Peyer's patch (tissue), 4 donors: ENCODE measurements at regions not wholly inside any gene's neighbourhood (a gene's known extent, or its start where the extent isn't known, plus 50 kb on each side); places are given as distances from the start of the nearest gene placed in this dataset.

ENCODE experiments used
- DNase-seq, 3 donors: peaks; one replicate each; pipeline ENCODE4 v3.0.0-alpha.2; 2017 to 2019
- H3K27ac ChIP-seq, 4 donors: fragments of 200-600 bp; sonication (generic); one replicate each; pipeline ENCODE4 v1.5.1; 2016 to 2019
- H3K27me3 ChIP-seq, 2 donors: fragments of 200-600 bp; sonication (generic); one replicate each; pipeline ENCODE4 v1.5.1; 2019
- H3K36me3 ChIP-seq, 3 donors: fragments of 200-600 bp; sonication (generic); one replicate each; pipeline ENCODE4 v1.5.1; 2016 to 2019
- H3K4me1 ChIP-seq, 4 donors: fragments of 200-600 bp; sonication (generic); one replicate each; pipeline ENCODE4 v1.5.1; 2016 to 2019
- H3K4me3 ChIP-seq, 4 donors: fragments of 200-600 bp; sonication (generic); 1 replicate in 3 of 4; 2 replicates in 1 of 4; pipeline ENCODE4 v1.5.1; 2016 to 2019; ENCODE audit warnings: mild to moderate bottlenecking in 1 of 4
- H3K9me3 ChIP-seq, 4 donors: fragments of 200-600 bp; sonication (generic); one replicate each; pipeline ENCODE4 v1.5.1; 2016 to 2019; ENCODE audit warnings: mild to moderate bottlenecking in 1 of 4
- CTCF ChIP-seq, 6 experiments: fragments of 450-650 bp in 4 of 6; fragments of 200-600 bp in 2 of 6; sonication (generic) in 1 of 6; IDR thresholded peaks; one replicate each; pipeline ENCODE4 v1.5.1; 2017 to 2019; ENCODE audit warnings: antibody characterized with exemption in 6 of 6, mild to moderate bottlenecking in 3 of 6, moderate library complexity in 1 of 6
- POLR2A ChIP-seq, 2 donors: fragments of 450-650 bp; IDR thresholded peaks; one replicate each; pipeline ENCODE4 v1.5.1; 2017; ENCODE audit warnings: antibody characterized with exemption in 2 of 2, mild to moderate bottlenecking in 2 of 2, moderate library complexity in 2 of 2

- no peak overlapping the region for H3K4me3 ChIP-seq
- TF ChIP-seq CTCF (IDR thresholded peaks at IDR 0.05) = no peak
- no peaks in the 10 kb centered on the region for H3K36me3 ChIP-seq
- no peaks in the 10 kb centered on the region for H3K9me3 ChIP-seq
- no peak overlapping the region for H3K27ac ChIP-seq
- DNase-seq = no peak
- H3K4me1 ChIP-seq = no peaks in the 10 kb centered on the region
- no peaks in the 10 kb centered on the region for H3K27me3 ChIP-seq
These were observed 105.0 kb upstream of the ZNF184 start for GRCh38 chr6:27577922-27578321.

- Histone ChIP-seq H3K4me1 (no peaks in the 10 kb centered on the region), H3K36me3 (no peaks in the 10 kb centered on the region), H3K4me3 (no peak overlapping the region), H3K9me3 (no peaks in the 10 kb centered on the region), H3K27ac (no peak overlapping the region), H3K27me3 (no peaks in the 10 kb centered on the region)
- TF ChIP-seq CTCF (IDR thresholded peaks at IDR 0.05) (no peak), POLR2A (IDR thresholded peaks at IDR 0.05) (no peak)
- DNase-seq = no peak
These were observed 102.9 kb upstream of the ZNF184 start for GRCh38 chr6:27575594-27576361.

GRCh38 chr6:27568226-27568897 is 95.5 kb upstream of the ZNF184 start:
- H3K27me3 ChIP-seq = peaks cover 0 to 11% of the 10 kb centered on the region in 2 donors
- H3K9me3 ChIP-seq = no peaks in the 10 kb centered on the region
- no peaks in the 10 kb centered on the region for H3K4me1 ChIP-seq
- DNase-seq = no peak
- TF ChIP-seq POLR2A (IDR thresholded peaks at IDR 0.05) = no peak
- no peak for TF ChIP-seq CTCF (IDR thresholded peaks at IDR 0.05)
- no peaks in the 10 kb centered on the region for H3K36me3 ChIP-seq
- H3K4me3 ChIP-seq = no peak overlapping the region
- no peak overlapping the region for H3K27ac ChIP-seq

GRCh38 chr6:27565839-27566779 is 93.2 kb upstream of the ZNF184 start:
- H3K4me1 ChIP-seq = no peaks in the 10 kb centered on the region
- peaks cover 0 to 22% of the 10 kb centered on the region in 2 donors for H3K27me3 ChIP-seq
- H3K27ac ChIP-seq = no peak overlapping the region
- H3K9me3 ChIP-seq = no peaks in the 10 kb centered on the region
- H3K4me3 ChIP-seq = no peak overlapping the region
- TF ChIP-seq POLR2A (IDR thresholded peaks at IDR 0.05) (no peak), CTCF (IDR thresholded peaks at IDR 0.05) (no peak)
- no peaks in the 10 kb centered on the region for H3K36me3 ChIP-seq
- DNase-seq = no peak

- Histone ChIP-seq H3K36me3 (no peaks in the 10 kb centered on the region), H3K27me3 (peaks cover 0 to 22% of the 10 kb centered on the region in 2 donors), H3K4me1 (no peaks in the 10 kb centered on the region), H3K4me3 (no peak overlapping the region), H3K27ac (no peak overlapping the region), H3K9me3 (no peaks in the 10 kb centered on the region)
- TF ChIP-seq CTCF (IDR thresholded peaks at IDR 0.05) = no peak
- TF ChIP-seq POLR2A (IDR thresholded peaks at IDR 0.05) = no peak
- no peak for DNase-seq
These were observed 89.1 kb upstream of the ZNF184 start for GRCh38 chr6:27562027-27562410.
